OCI-LY3 (cell line): ENCODE measurements at regions not wholly inside any gene's neighbourhood (a gene's known extent, or its start where the extent isn't known, plus 50 kb on each side); places are given as distances from the start of the nearest gene placed in this dataset.
"Not testable (repeated sequence)": the region's sequence is repeated elsewhere in the genome, so short reads cannot be mapped to it uniquely, and the experiment has no call there.

Experiments used
- CTCF ChIP-seq: fragments of 200-600, 300-600 bp; sonication (generic); IDR thresholded peaks from 2 replicates; pipeline ENCODE4 v1.5.1; 2014; ENCODE audit warnings: antibody characterized with exemption, low read length, low read depth
- EZH2phosphoT487 ChIP-seq: fragments of 200-600 bp; shearing (Covaris generic); IDR thresholded peaks from 2 replicates; pipeline ENCODE4 v1.6.1; 2018; ENCODE audit warnings: antibody characterized with exemption, mixed run types, low read depth

- TF ChIP-seq CTCF, EZH2phosphoT487: not testable (repeated sequence)
These were observed 278.5 kb downstream of the C12orf75 start for GRCh38 chr12:105609001-105609400.
